ENCODE measurements at regions not wholly inside any gene's neighbourhood (a gene's known extent, or its start where the extent isn't known, plus 50 kb on each side); places are given as distances from the start of the nearest gene placed in this dataset.

DNA sequence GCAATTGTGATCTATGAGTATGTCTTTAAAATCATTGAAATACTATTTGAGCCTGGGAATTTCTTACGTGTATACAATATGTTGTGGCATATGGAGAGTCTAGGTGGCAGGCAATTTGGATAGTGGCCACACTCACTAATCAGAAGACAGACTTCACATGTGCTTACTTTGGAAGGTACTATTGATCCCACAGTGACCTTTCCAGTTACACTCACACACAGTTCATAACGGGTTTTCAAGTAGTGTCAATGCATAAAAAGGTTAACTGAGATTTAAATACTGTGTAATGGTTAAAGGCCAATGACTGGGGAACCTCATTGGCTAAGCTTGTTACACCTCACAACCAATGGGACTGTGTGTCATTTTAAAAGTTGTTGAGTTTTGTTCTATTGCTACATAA, 783.2 kb downstream of the RPA4 start:
- ChIA-PET CTCF (no interaction called here), POLR2A (ENCODE audit: unreplicated experiment) (no interaction called here)
- H3F3A ChIP-seq (ENCODE audit: low read length, unreplicated experiment): no peaks in the 10 kb centered on the region
- intact Hi-C loops (cut with micrococcal nuclease): no loop called here
- no peak for ATAC-seq
- H4K20me1 ChIP-seq (ENCODE audit: low read length): no peaks in the 10 kb centered on the region
- H3K9ac ChIP-seq (ENCODE audit: low read length): no peak overlapping the region
- no peak for DNase-seq
- TF ChIP-seq EZH2 (IDR thresholded peaks at IDR 0.05; ENCODE audit: low read length, unreplicated experiment): no peak
- no peak for TF ChIP-seq EZH2phosphoT487 (IDR thresholded peaks at IDR 0.05; ENCODE audit: borderline replicate concordance, low read length)
- no peak overlapping the region for H2AFZ ChIP-seq (ENCODE audit: low read length)
- H3K79me2 ChIP-seq (ENCODE audit: low read length): no peaks in the 10 kb centered on the region
- H3K27me3 ChIP-seq (ENCODE audit: low read length): no peaks in the 10 kb centered on the region
- no peak overlapping the region for H3K27ac ChIP-seq (ENCODE audit: low read length)
- BruUV-seq (replicated peaks): no TSS peak
- no peaks in the 10 kb centered on the region for H3K9me2 ChIP-seq (replicated peaks; ENCODE audit: low read length)
- H3K4me3 ChIP-seq (ENCODE audit: low read length): no peak overlapping the region
- no peaks in the 10 kb centered on the region for H3K9me3 ChIP-seq (ENCODE audit: low read length)
- H3K4me2 ChIP-seq (ENCODE audit: low read length): no peak overlapping the region
- no peaks in the 10 kb centered on the region for H3K36me3 ChIP-seq (ENCODE audit: low read depth, low read length)
- H3K4me1 ChIP-seq (ENCODE audit: insufficient read depth, low read length): no peaks in the 10 kb centered on the region

- H3K27ac ChIP-seq (ENCODE audit: low read length): no peak overlapping the region
- no peaks in the 10 kb centered on the region for H4K20me1 ChIP-seq (ENCODE audit: low read length)
- no peaks in the 10 kb centered on the region for H3K36me3 ChIP-seq (ENCODE audit: low read depth, low read length)
- DNase-seq (no peak), ATAC-seq (no peak)
- H3K9ac ChIP-seq (ENCODE audit: low read length): no peak overlapping the region
- POLR2A ChIA-PET (ENCODE audit: unreplicated experiment): no interaction called here
- intact Hi-C loops (cut with micrococcal nuclease): no loop called here
- no peak overlapping the region for H3K4me2 ChIP-seq (ENCODE audit: low read length)
- no peaks in the 10 kb centered on the region for H3K79me2 ChIP-seq (ENCODE audit: low read length)
- no peak overlapping the region for H3K4me3 ChIP-seq (ENCODE audit: low read length)
- H3K9me2 ChIP-seq (replicated peaks; ENCODE audit: low read length): no peaks in the 10 kb centered on the region
- no peaks in the 10 kb centered on the region for H3K4me1 ChIP-seq (ENCODE audit: insufficient read depth, low read length)
- H2AFZ ChIP-seq (ENCODE audit: low read length): no peak overlapping the region
- no peaks in the 10 kb centered on the region for H3K9me3 ChIP-seq (ENCODE audit: low read length)
- no peaks in the 10 kb centered on the region for H3K27me3 ChIP-seq (ENCODE audit: low read length)
- H3F3A ChIP-seq (ENCODE audit: low read length, unreplicated experiment): no peaks in the 10 kb centered on the region
- no TSS peak for BruUV-seq (replicated peaks)
- TF ChIP-seq EZH2 (IDR thresholded peaks at IDR 0.05; ENCODE audit: low read length, unreplicated experiment) (no peak), CTCF (conservative IDR thresholded peaks at IDR 0.05; ENCODE audit: low read depth, low read length) (no peak), EZH2phosphoT487 (IDR thresholded peaks at IDR 0.05; ENCODE audit: borderline replicate concordance, low read length) (no peak)
- CTCF ChIA-PET: no interaction called here
Measured at GRCh38 chrX:97668126-97668525, 784.4 kb downstream of the RPA4 start.

GRCh38 chrX:97672138-97672537, 788.4 kb downstream of the RPA4 start:
- TF ChIP-seq EZH2 (IDR thresholded peaks at IDR 0.05; ENCODE audit: low read length, unreplicated experiment) (no peak), EZH2phosphoT487 (IDR thresholded peaks at IDR 0.05; ENCODE audit: borderline replicate concordance, low read length) (no peak), CTCF (conservative IDR thresholded peaks at IDR 0.05; ENCODE audit: low read depth, low read length) (no peak)
- H3K27ac ChIP-seq (ENCODE audit: low read length): no peak overlapping the region
- no TSS peak for BruUV-seq (replicated peaks)
- ChIA-PET POLR2A (ENCODE audit: unreplicated experiment) (no interaction called here), CTCF (no interaction called here)
- no peak overlapping the region for H2AFZ ChIP-seq (ENCODE audit: low read length)
- H3K4me1 ChIP-seq (ENCODE audit: insufficient read depth, low read length): no peaks in the 10 kb centered on the region
- no peaks in the 10 kb centered on the region for H3F3A ChIP-seq (ENCODE audit: low read length, unreplicated experiment)
- H3K9me3 ChIP-seq (ENCODE audit: low read length): no peaks in the 10 kb centered on the region
- no peaks in the 10 kb centered on the region for H3K36me3 ChIP-seq (ENCODE audit: low read depth, low read length)
- no peaks in the 10 kb centered on the region for H4K20me1 ChIP-seq (ENCODE audit: low read length)
- no peaks in the 10 kb centered on the region for H3K9me2 ChIP-seq (replicated peaks; ENCODE audit: low read length)
- H3K79me2 ChIP-seq (ENCODE audit: low read length): no peaks in the 10 kb centered on the region
- no peak overlapping the region for H3K9ac ChIP-seq (ENCODE audit: low read length)
- intact Hi-C loops (cut with micrococcal nuclease): no loop called here
- no peaks in the 10 kb centered on the region for H3K27me3 ChIP-seq (ENCODE audit: low read length)
- no peak overlapping the region for H3K4me2 ChIP-seq (ENCODE audit: low read length)
- H3K4me3 ChIP-seq (ENCODE audit: low read length): no peak overlapping the region
- ATAC-seq: no peak
- DNase-seq: no peak
